H1 (cell line): ENCODE measurements at regions not wholly inside any gene's neighbourhood (a gene's known extent, or its start where the extent isn't known, plus 50 kb on each side); places are given as distances from the start of the nearest gene placed in this dataset.
"Not testable (repeated sequence)": the region's sequence is repeated elsewhere in the genome, so short reads cannot be mapped to it uniquely, and the experiment has no call there.

Source experiments
- CTCF ChIA-PET: fragments of 300-600 bp; sonication (Branson Sonifier 250); formaldehyde crosslinking; loops from one replicate; lab custom pipeline; 2021; ENCODE audit not compliant: partially characterized antibody; lab: Charles Lee
- POLR2A ChIA-PET: fragments of 300-600 bp; sonication (Branson Sonifier 250); formaldehyde crosslinking; loops from one replicate; lab custom pipeline; 2021; ENCODE audit warnings: inconsistent platforms; ENCODE audit not compliant: partially characterized antibody; lab: Charles Lee
- DNase-seq, 2 experiments: peaks; one replicate each; pipeline versions ENCODE4 v3.0.0 to v3.0.0-alpha.2; 2010 to 2022; ENCODE audit warnings: low spot score in 2 of 2, low read depth in 1 of 2, mixed read lengths in 1 of 2
- FAIRE-seq: peaks from 2 replicates; lab custom pipeline; 2011; peaks lifted over from hg19 to GRCh38; lab: Jason Lieb, UNC
- H2AFZ ChIP-seq: 2 replicates; pipeline ENCODE4 v1.8.1; 2012; ENCODE audit warnings: low read length, inconsistent platforms
- H2AK5ac ChIP-seq: 2 replicates; pipeline ENCODE4 v1.6.1; 2013; ENCODE audit warnings: low read depth, low read length
- H2BK120ac ChIP-seq: replicated peaks from 2 replicates; pipeline ENCODE3; 2013; ENCODE audit warnings: low read depth, low read length, inconsistent platforms
- H2BK12ac ChIP-seq: 2 replicates; pipeline ENCODE4 v1.6.1; 2013; ENCODE audit warnings: low read depth, low read length
- H2BK15ac ChIP-seq: 2 replicates; pipeline ENCODE4 v1.6.1; 2013; ENCODE audit warnings: low read length
- H2BK20ac ChIP-seq: 2 replicates; pipeline ENCODE4 v1.6.1; 2013; ENCODE audit warnings: low read length
- H2BK5ac ChIP-seq: 2 replicates; pipeline ENCODE4 v1.6.1; 2013; ENCODE audit warnings: low read depth, low read length
- H3K14ac ChIP-seq: 2 replicates; pipeline ENCODE4 v1.6.1; 2013; ENCODE audit warnings: inconsistent platforms; ENCODE audit not compliant: insufficient read length
- H3K18ac ChIP-seq: 2 replicates; pipeline ENCODE4 v1.6.1; 2013; ENCODE audit warnings: low read length; ENCODE audit errors: extremely low read depth
- H3K23ac ChIP-seq: 2 replicates; pipeline ENCODE4 v1.6.1; 2013; ENCODE audit warnings: inconsistent platforms; ENCODE audit not compliant: insufficient read length
- H3K23me2 ChIP-seq: 2 replicates; pipeline ENCODE4 v1.6.1; 2013; ENCODE audit warnings: low read depth, low read length
- H3K27ac ChIP-seq: 2 replicates; pipeline ENCODE4 v1.6.1; 2011; ENCODE audit warnings: low read depth, low read length, inconsistent platforms
- H3K27me3 ChIP-seq, 4 experiments: replicated peaks in 1 of 4; 1 replicate in 1 of 4; 2 replicates in 3 of 4; pipeline versions ENCODE4 v1.6.1 to v1.8.1; 2011 to 2013; ENCODE audit warnings: low read length in 3 of 4, mild to moderate bottlenecking in 3 of 4, inconsistent platforms in 2 of 4, mixed read lengths in 2 of 4, moderate library complexity in 1 of 4; ENCODE audit not compliant: control insufficient read depth in 3 of 4, insufficient read depth in 3 of 4; ENCODE audit errors: extremely low read depth in 1 of 4
- H3K36me3 ChIP-seq, 4 experiments: 2 replicates each; pipeline versions ENCODE4 v1.6.1 to v1.8.1; 2011 to 2013; ENCODE audit warnings: mild to moderate bottlenecking in 4 of 4, low read length in 3 of 4, moderate library complexity in 2 of 4, control low read depth in 1 of 4, inconsistent platforms in 1 of 4; ENCODE audit not compliant: insufficient read depth in 4 of 4, control insufficient read depth in 2 of 4
- H3K4ac ChIP-seq: replicated peaks from 2 replicates; pipeline ENCODE3; 2013; ENCODE audit warnings: low read length, low read depth, mixed read lengths, inconsistent platforms; ENCODE audit not compliant: insufficient read length
- H3K4me1 ChIP-seq, 4 experiments: replicated peaks in 1 of 4; 1 replicate in 1 of 4; 2 replicates in 3 of 4; pipeline versions ENCODE4 v1.6.1 to v1.8.1; 2011 to 2013; ENCODE audit warnings: low read length in 3 of 4, inconsistent platforms in 2 of 4, mixed read lengths in 1 of 4; ENCODE audit not compliant: insufficient read depth in 4 of 4, control insufficient read depth in 3 of 4
- H3K4me2 ChIP-seq, 2 experiments: 2 replicates each; pipeline versions ENCODE4 v1.6.1 to v1.8.1; 2011 to 2013; ENCODE audit warnings: low read depth in 2 of 2, low read length in 2 of 2, control low read depth in 1 of 2, inconsistent platforms in 1 of 2, mild to moderate bottlenecking in 1 of 2; ENCODE audit not compliant: insufficient read depth in 1 of 2
- H3K4me3 ChIP-seq, 4 experiments: fragments of 200-600, 300-600 bp in 1 of 4; sonication (generic), shearing (Covaris generic), sonication (Bioruptor Twin) in 1 of 4; 2 replicates each; pipeline versions ENCODE4 v1.5.1 to v1.8.1; 2011 to 2016; ENCODE audit warnings: low read length in 4 of 4, low read depth in 3 of 4, control low read depth in 2 of 4, inconsistent platforms in 2 of 4, mild to moderate bottlenecking in 2 of 4, mixed read lengths in 1 of 4, moderate library complexity in 1 of 4; ENCODE audit not compliant: insufficient read depth in 2 of 4; ENCODE audit errors: extremely low read depth in 1 of 4
- H3K56ac ChIP-seq: replicated peaks from 2 replicates; pipeline ENCODE3; 2013; ENCODE audit warnings: low read depth, mild to moderate bottlenecking, mixed read lengths, low read length, inconsistent platforms; ENCODE audit not compliant: insufficient read length
- H3K79me1 ChIP-seq: 2 replicates; pipeline ENCODE4 v1.6.1; 2013; ENCODE audit warnings: low read depth, low read length, control low read depth
- H3K79me2 ChIP-seq, 2 experiments: 2 replicates each; pipeline versions ENCODE4 v1.6.1 to v1.8.1; 2012 to 2013; ENCODE audit warnings: low read length in 2 of 2, mild to moderate bottlenecking in 2 of 2, inconsistent platforms in 1 of 2; ENCODE audit not compliant: insufficient read depth in 2 of 2, control insufficient read depth in 1 of 2
- H3K9ac ChIP-seq, 4 experiments: replicated peaks in 1 of 4; 1 replicate in 1 of 4; 2 replicates in 3 of 4; pipeline versions ENCODE4 v1.6.1 to v1.8.1; 2011 to 2013; ENCODE audit warnings: low read depth in 3 of 4, low read length in 3 of 4, control low read depth in 2 of 4, mild to moderate bottlenecking in 2 of 4, moderate library complexity in 2 of 4, inconsistent platforms in 1 of 4; ENCODE audit errors: extremely low read depth in 1 of 4
- H3K9me3 ChIP-seq, 2 experiments: 2 replicates each; pipeline versions ENCODE4 v1.6.1 to v1.8.1; 2012 to 2013; ENCODE audit warnings: mild to moderate bottlenecking in 2 of 2, moderate library complexity in 2 of 2, control low read depth in 1 of 2, inconsistent platforms in 1 of 2, low read depth in 1 of 2, low read length in 1 of 2, mixed read lengths in 1 of 2; ENCODE audit not compliant: insufficient read depth in 2 of 2
- H4K20me1 ChIP-seq, 2 experiments: replicated peaks in 1 of 2; 2 replicates each; pipeline versions ENCODE3 to v1.8.1; 2011 to 2013; ENCODE audit warnings: inconsistent platforms in 2 of 2, low read length in 2 of 2, mild to moderate bottlenecking in 1 of 2; ENCODE audit not compliant: insufficient read depth in 2 of 2, control insufficient read depth in 1 of 2
- H4K5ac ChIP-seq: 2 replicates; pipeline ENCODE4 v1.6.1; 2013; ENCODE audit warnings: low read length, low read depth, mixed read lengths, inconsistent platforms; ENCODE audit not compliant: insufficient read length
- H4K8ac ChIP-seq: 2 replicates; pipeline ENCODE4 v1.8.0; 2013; ENCODE audit warnings: mild to moderate bottlenecking, moderate library complexity, low read length, inconsistent platforms; ENCODE audit not compliant: insufficient read depth; ENCODE audit errors: extremely low read depth
- H4K91ac ChIP-seq: replicated peaks from 2 replicates; pipeline ENCODE3; 2013; ENCODE audit warnings: low read length, mixed read lengths, inconsistent platforms; ENCODE audit not compliant: insufficient read length
- CBX8 ChIP-seq: fragments of 300-800, 300-1000 bp; sonication (generic); IDR thresholded peaks from 2 replicates; pipeline ENCODE4 v1.7.1; 2016; ENCODE audit warnings: low read depth, low read length, borderline replicate concordance
- CTBP2 ChIP-seq: IDR thresholded peaks from 2 replicates; pipeline ENCODE4 v1.7.0; 2011; ENCODE audit warnings: borderline replicate concordance, mild to moderate bottlenecking, moderate library complexity, mixed read lengths, low read length; ENCODE audit not compliant: insufficient read depth, insufficient read length
- MAFK ChIP-seq: IDR thresholded peaks from 2 replicates; pipeline ENCODE4 v1.6.1; 2012; ENCODE audit warnings: low read depth, mild to moderate bottlenecking, improper control_type of control experiment, low read length
- RNF2 ChIP-seq: fragments of 200-900, 300-1000 bp; sonication (generic); IDR thresholded peaks from 2 replicates; pipeline ENCODE4 v1.7.1; 2016; ENCODE audit warnings: borderline replicate concordance, low read depth, mild to moderate bottlenecking, antibody characterized with exemption, low read length; ENCODE audit not compliant: poor library complexity, severe bottlenecking; ENCODE audit errors: missing control alignments
- SIN3A ChIP-seq, 2 experiments: IDR thresholded peaks in 1 of 2; conservative IDR thresholded peaks in 1 of 2; 2 replicates each; pipeline ENCODE4 v1.6.1; 2011 to 2012; ENCODE audit warnings: low read length in 2 of 2, improper control_type of control experiment in 1 of 2, low read depth in 1 of 2, mild to moderate bottlenecking in 1 of 2
- WGBS, 2 experiments: shearing (Covaris generic) in 1 of 2; methylation state at CpG; one replicate each; pipeline versions ENCODE4 v1.1.6 to v1.1.7; 2013 to 2015; ENCODE audit warnings: low lambda C conversion rate in 2 of 2, mixed read lengths in 2 of 2, inconsistent platforms in 1 of 2, low coverage in 1 of 2, missing lambda C conversion rate in 1 of 2; ENCODE audit not compliant: insufficient replicate concordance in 2 of 2, insufficient coverage in 1 of 2, insufficient read length in 1 of 2; ENCODE audit errors: extremely low coverage in 1 of 2, missing lambda C conversion rate in 1 of 2; 5-methylcytosine and 5-hydroxymethylcytosine counted together

DNA sequence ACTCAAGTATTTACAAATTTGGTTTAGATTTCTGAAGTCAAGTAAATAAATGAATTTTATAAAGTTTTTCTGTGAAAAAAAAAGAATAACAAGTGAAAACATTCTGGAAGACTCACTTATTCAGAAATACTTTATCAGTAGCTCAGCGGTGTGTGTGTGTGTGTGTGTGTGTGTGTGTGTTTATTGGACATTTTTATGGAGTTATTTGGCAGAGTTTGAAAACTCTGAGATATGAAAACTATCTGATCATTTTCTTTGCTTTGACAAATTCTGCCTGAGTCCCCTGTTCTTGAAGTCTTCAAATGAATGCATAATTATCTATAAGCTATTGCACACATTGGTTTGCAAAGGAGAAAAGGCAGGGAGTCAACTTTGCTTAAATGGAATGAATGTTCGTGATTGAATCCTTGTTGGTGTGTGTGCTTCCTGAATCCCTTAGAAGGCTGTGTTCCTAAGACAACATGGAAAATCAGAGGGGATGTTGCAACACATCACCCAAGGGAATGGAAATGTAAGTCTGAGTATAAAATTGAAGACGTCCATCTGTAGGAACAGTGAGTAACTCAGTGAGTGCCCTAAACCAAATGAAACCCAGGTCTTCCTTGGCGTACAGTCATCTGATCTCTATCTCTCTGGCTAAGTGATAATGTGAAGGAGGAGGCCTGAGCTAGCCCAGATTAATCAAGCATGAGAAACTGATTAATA, 160.9 kb downstream of the REEP3 start (continued):
- TF ChIP-seq RNF2 (no peak), CTBP2 (no peak), MAFK (no peak), SIN3A (conservative IDR thresholded peaks at IDR 0.05 in 1 of 2, IDR thresholded peaks at IDR 0.05 in 1 of 2; ENCODE audit: low read depth in 1 of 2, low read length in 2 of 2) (no peak), CBX8 (no peak)

DNA sequence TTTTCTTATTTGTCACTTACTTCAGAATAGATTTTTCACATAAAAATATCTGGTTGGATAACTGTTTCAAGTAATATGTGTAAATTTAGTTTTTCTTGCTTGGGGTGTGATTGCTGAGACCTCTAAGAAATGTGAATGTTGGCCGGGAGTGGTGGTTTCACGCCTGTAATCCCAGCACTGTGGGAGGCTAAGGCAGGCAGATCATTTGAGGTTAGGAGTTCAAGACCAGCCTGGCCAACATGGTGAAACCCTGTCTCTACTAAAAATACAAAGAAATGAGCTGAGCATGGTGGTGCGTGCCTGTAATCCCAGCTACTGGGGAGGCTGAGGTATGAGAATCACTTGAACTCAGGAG, 161.5 kb downstream of the REEP3 start:
- H2BK120ac ChIP-seq, H2BK12ac ChIP-seq, H3K14ac ChIP-seq, H2BK15ac ChIP-seq, H4K8ac ChIP-seq, H3K27ac ChIP-seq, H3K4me2 ChIP-seq, H2BK5ac ChIP-seq, H3K36me3 ChIP-seq, H3K18ac ChIP-seq, H3K23ac ChIP-seq, H2BK20ac ChIP-seq, H2AFZ ChIP-seq, H3K79me1 ChIP-seq, H3K56ac ChIP-seq, DNase-seq, H4K91ac ChIP-seq, H3K9ac ChIP-seq, H3K79me2 ChIP-seq, H4K20me1 ChIP-seq, H3K27me3 ChIP-seq, H4K5ac ChIP-seq, FAIRE-seq, POLR2A ChIA-PET, H2AK5ac ChIP-seq, H3K4me3 ChIP-seq, H3K9me3 ChIP-seq, H3K4me1 ChIP-seq, H3K23me2 ChIP-seq, H3K4ac ChIP-seq: not testable (repeated sequence)
- CTCF ChIA-PET: interaction anchor here (1.0 to 2.0 kb wide), 6 partner anchors 12 to 51 kb away, joined by 3 to 4 read pairs (median 3); no protein-coding TSS in a partner anchor
- 92% methylated on average over 3 of the region's 3 CpGs; no CpG with 5 or more reads in 1 of the 2 experiments for WGBS, 2 experiments
